ENCODE measurements at regions not wholly inside any gene's neighbourhood (a gene's known extent, or its start where the extent isn't known, plus 50 kb on each side); places are given as distances from the start of the nearest gene placed in this dataset.

DNA sequence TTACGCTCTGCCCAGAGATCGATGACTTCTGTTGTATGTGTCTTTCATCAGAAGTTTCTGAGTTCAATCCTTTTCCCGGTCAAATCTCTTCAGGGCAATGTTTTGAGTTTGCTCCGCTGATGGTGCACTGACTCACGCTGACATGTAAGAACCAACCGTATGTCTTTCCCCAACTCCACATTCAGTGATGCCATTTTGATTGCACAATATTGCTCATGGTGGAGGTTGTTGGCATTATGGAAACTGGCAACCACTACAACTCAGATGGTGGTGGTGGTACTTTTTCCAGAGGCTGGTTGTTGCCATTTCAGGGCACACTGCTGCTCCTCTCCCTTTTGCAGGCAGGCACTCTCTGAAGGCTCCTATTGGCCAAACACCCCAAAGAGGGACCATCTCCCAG is 751.5 kb downstream of the DCDC2C start:
- H3K27ac ChIP-seq = no peak overlapping the region
- no peak for DNase-seq (ENCODE audit: low spot score)
- no peak overlapping the region for H3K4me3 ChIP-seq
- no peak for ATAC-seq (ENCODE audit: insufficient number of reproducible peaks, low FRiP score, low read depth)
- no peak for TF ChIP-seq CTCF (IDR thresholded peaks at IDR 0.05)
- no peaks in the 10 kb centered on the region for H3K4me1 ChIP-seq (ENCODE audit: control insufficient read depth in 1 of 2, low read depth in 2 of 2)
- H3K9me3 ChIP-seq = no peaks in the 10 kb centered on the region
- no peaks in the 10 kb centered on the region for H3K36me3 ChIP-seq
- no peaks in the 10 kb centered on the region for H3K27me3 ChIP-seq (replicated peaks; ENCODE audit: insufficient read depth)

GRCh38 chr2:4455486-4456155 is 752.2 kb downstream of the DCDC2C start:
- no peak overlapping the region for H3K27ac ChIP-seq
- no peak for ATAC-seq (ENCODE audit: insufficient number of reproducible peaks, low FRiP score, low read depth)
- H3K9me3 ChIP-seq = no peaks in the 10 kb centered on the region

GRCh38 chr2:4464634-4465266 is 761.4 kb downstream of the DCDC2C start:
- DNase-seq (ENCODE audit: low spot score) = no peak
- H3K9me3 ChIP-seq = no peaks in the 10 kb centered on the region
- H3K27ac ChIP-seq = no peak overlapping the region

More at GRCh38 chr2:4455486-4456155, 752.2 kb downstream of the DCDC2C start:
- TF ChIP-seq CTCF (IDR thresholded peaks at IDR 0.05) = no peak
- H3K36me3 ChIP-seq = no peaks in the 10 kb centered on the region
- no peak for DNase-seq (ENCODE audit: low spot score)
- no peak overlapping the region for H3K4me3 ChIP-seq
- H3K27me3 ChIP-seq (replicated peaks; ENCODE audit: insufficient read depth) = no peaks in the 10 kb centered on the region
- H3K4me1 ChIP-seq (ENCODE audit: control insufficient read depth in 1 of 2, low read depth in 2 of 2) = no peaks in the 10 kb centered on the region

DNA sequence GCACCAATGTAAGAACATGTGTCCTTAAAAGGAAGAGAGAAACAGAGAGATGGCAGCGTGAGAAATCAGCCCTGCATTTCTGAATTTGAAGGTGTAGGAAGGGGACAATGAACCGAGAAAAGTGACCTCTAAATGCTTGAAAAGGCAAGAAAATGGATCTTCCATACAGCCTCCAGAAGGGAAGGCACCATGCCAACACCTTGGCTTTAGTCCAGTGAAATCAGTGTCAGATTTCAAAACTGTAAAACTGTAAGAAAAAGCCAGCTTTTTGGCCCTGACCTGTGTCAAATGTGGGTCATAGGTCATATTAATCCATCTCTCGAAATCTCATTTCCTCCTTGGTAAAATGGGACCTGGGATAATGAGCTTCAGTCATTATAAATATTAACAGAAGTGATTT is 762.3 kb downstream of the DCDC2C start:
- Histone ChIP-seq H3K27ac (no peak overlapping the region), H3K4me3 (no peak overlapping the region), H3K4me1 (ENCODE audit: control insufficient read depth in 1 of 2, low read depth in 2 of 2) (no peaks in the 10 kb centered on the region), H3K9me3 (no peaks in the 10 kb centered on the region), H3K27me3 (replicated peaks; ENCODE audit: insufficient read depth) (no peaks in the 10 kb centered on the region), H3K36me3 (no peaks in the 10 kb centered on the region)
- ATAC-seq (ENCODE audit: insufficient number of reproducible peaks, low FRiP score, low read depth) (no peak), DNase-seq (ENCODE audit: low spot score) (no peak)
- TF ChIP-seq CTCF (IDR thresholded peaks at IDR 0.05) = no peak

More at GRCh38 chr2:4464634-4465266, 761.4 kb downstream of the DCDC2C start:
- H3K4me1 ChIP-seq (ENCODE audit: control insufficient read depth in 1 of 2, low read depth in 2 of 2) = no peaks in the 10 kb centered on the region
- no peak overlapping the region for H3K4me3 ChIP-seq
- no peak for ATAC-seq (ENCODE audit: insufficient number of reproducible peaks, low FRiP score, low read depth)
- TF ChIP-seq CTCF (IDR thresholded peaks at IDR 0.05) = no peak
- H3K27me3 ChIP-seq (replicated peaks; ENCODE audit: insufficient read depth) = no peaks in the 10 kb centered on the region
- H3K36me3 ChIP-seq = no peaks in the 10 kb centered on the region

DNA sequence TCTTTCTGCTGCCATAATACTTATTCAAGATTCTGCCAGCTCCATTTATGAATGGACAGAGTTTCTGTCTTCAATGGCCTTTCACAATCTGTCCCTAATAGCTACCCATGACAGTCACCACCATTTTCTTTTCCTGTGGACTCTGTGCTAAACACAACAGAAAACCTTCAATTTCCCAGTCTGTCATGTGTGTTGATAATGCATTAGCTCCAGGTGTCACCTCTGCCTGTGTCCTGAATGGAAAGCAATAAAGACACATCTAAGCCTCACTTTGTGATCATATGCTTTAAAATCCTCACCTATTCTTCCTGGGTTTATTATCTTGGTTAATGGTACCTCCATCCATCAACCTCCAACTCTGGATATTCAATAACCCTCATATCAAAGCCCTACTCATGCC is 772.2 kb downstream of the DCDC2C start:
- H3K27me3 ChIP-seq (replicated peaks; ENCODE audit: insufficient read depth) = no peaks in the 10 kb centered on the region
- no peak for ATAC-seq (ENCODE audit: insufficient number of reproducible peaks, low FRiP score, low read depth)
- no peaks in the 10 kb centered on the region for H3K36me3 ChIP-seq
- no peaks in the 10 kb centered on the region for H3K9me3 ChIP-seq
- no peak for DNase-seq (ENCODE audit: low spot score)
- no peak for TF ChIP-seq CTCF (IDR thresholded peaks at IDR 0.05)
- H3K4me3 ChIP-seq = no peak overlapping the region
- no peak overlapping the region for H3K27ac ChIP-seq
- no peaks in the 10 kb centered on the region for H3K4me1 ChIP-seq (ENCODE audit: control insufficient read depth in 1 of 2, low read depth in 2 of 2)

All from thoracic aorta (tissue), 2 donors.